Duodenal mucosa (tissue), 2 donors: ENCODE measurements at regions not wholly inside any gene's neighbourhood (a gene's known extent, or its start where the extent isn't known, plus 50 kb on each side); places are given as distances from the start of the nearest gene placed in this dataset.

Source experiments
- H3K27ac ChIP-seq: one replicate; pipeline ENCODE4 v1.7.0; 2013; ENCODE audit warnings: low read depth, low read length
- H3K27me3 ChIP-seq, 2 donors: one replicate each; pipeline ENCODE4 v1.7.0; 2013; ENCODE audit warnings: low read length in 2 of 2, control low read depth in 1 of 2; ENCODE audit not compliant: insufficient read depth in 2 of 2, control insufficient read depth in 1 of 2
- H3K36me3 ChIP-seq, 2 donors: one replicate each; pipeline ENCODE4 v1.7.0; 2013; ENCODE audit warnings: low read length in 2 of 2, control low read depth in 1 of 2; ENCODE audit not compliant: insufficient read depth in 2 of 2, control insufficient read depth in 1 of 2
- H3K4me1 ChIP-seq, 2 donors: one replicate each; pipeline ENCODE4 v1.7.0; 2013; ENCODE audit warnings: low read length in 2 of 2, control low read depth in 1 of 2; ENCODE audit not compliant: insufficient read depth in 2 of 2, control insufficient read depth in 1 of 2
- H3K4me3 ChIP-seq, 2 donors: one replicate each; pipeline ENCODE4 v1.7.0; 2013; ENCODE audit warnings: low read length in 2 of 2, low read depth in 1 of 2
- H3K9ac ChIP-seq, 2 donors: one replicate each; pipeline ENCODE4 v1.7.0; 2013; ENCODE audit warnings: low read length in 2 of 2, low read depth in 1 of 2
- H3K9me3 ChIP-seq, 2 donors: one replicate each; pipeline ENCODE4 v1.7.0; 2013; ENCODE audit warnings: low read length in 2 of 2, control low read depth in 1 of 2; ENCODE audit not compliant: control insufficient read depth in 1 of 2

DNA sequence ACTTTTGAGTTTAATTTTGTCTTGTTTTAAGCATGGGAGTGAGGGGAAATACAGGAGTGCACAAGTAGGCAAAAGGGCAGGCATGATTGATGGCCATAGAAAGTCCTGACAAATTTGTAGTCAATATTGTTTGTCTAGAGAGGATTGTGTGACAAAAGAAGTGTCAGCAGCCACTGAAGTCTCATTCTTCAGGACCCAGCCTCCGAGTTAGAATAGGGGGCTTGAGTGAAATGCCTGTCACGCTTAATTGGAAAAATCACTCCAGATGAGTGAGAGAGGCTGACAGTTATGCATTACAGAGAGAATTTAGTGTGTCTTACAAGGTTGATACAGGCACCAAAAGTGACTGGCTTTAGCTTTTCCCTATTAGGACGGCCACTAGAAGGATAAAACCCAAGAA, 81.9 kb upstream of the RPS23 start:
- Histone ChIP-seq H3K9ac (no peak overlapping the region), H3K36me3 (no peaks in the 10 kb centered on the region), H3K27me3 (no peaks in the 10 kb centered on the region), H3K27ac (no peak overlapping the region), H3K9me3 (no peaks in the 10 kb centered on the region), H3K4me1 (peaks cover 4 to 12% of the 10 kb centered on the region in 2 donors), H3K4me3 (no peak overlapping the region)

DNA sequence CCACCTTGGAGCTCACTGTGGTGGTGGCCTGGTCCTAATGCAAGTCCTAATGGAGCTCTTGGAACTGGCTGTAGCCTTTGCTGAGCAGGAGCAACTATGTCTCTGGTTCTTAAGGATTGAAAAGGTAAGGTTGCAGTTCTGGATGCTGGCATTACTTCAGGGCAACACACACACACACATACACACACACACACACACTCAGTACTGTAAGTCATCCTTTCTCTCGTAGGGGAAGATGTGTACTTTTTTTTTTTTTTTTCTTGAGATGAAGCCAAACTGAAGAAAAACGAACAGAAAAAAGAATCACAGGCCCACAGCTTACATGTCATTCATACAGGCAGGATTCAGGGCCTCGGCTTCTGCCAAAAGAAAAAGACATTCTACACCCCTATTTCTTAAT, 81.1 kb upstream of the RPS23 start:
- H3K27ac ChIP-seq, result no peak overlapping the region
- no peaks in the 10 kb centered on the region for H3K27me3 ChIP-seq
- H3K36me3 ChIP-seq, result no peaks in the 10 kb centered on the region
- no peaks in the 10 kb centered on the region for H3K9me3 ChIP-seq
- no peak overlapping the region for H3K4me3 ChIP-seq
- no peak overlapping the region for H3K9ac ChIP-seq
- H3K4me1 ChIP-seq, result peaks cover 4 to 12% of the 10 kb centered on the region in 2 donors

DNA sequence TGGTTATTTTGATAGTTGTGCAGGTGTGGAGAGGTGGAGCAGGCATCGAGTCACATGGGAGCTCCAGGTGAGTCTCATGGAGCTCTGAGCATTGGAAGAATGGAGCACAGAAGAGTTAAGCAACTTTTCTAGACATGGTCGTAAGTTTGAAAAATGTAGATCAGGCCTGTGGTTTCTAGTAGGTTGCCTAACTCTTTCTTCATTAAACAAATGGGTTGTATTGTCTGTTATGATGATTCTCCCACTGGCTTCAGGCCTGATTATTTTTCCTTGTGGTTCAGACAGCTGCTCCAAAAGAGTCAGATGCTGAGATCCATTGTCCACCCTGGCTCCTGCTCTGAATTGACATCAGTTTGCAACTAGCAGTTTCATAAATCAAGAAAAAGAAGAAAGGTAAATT, 80.3 kb upstream of the RPS23 start:
- Histone ChIP-seq H3K27me3 (no peaks in the 10 kb centered on the region), H3K27ac (no peak overlapping the region), H3K9ac (no peak overlapping the region), H3K36me3 (no peaks in the 10 kb centered on the region), H3K4me3 (no peak overlapping the region), H3K9me3 (no peaks in the 10 kb centered on the region), H3K4me1 (peaks cover 4 to 12% of the 10 kb centered on the region in 2 donors)

DNA sequence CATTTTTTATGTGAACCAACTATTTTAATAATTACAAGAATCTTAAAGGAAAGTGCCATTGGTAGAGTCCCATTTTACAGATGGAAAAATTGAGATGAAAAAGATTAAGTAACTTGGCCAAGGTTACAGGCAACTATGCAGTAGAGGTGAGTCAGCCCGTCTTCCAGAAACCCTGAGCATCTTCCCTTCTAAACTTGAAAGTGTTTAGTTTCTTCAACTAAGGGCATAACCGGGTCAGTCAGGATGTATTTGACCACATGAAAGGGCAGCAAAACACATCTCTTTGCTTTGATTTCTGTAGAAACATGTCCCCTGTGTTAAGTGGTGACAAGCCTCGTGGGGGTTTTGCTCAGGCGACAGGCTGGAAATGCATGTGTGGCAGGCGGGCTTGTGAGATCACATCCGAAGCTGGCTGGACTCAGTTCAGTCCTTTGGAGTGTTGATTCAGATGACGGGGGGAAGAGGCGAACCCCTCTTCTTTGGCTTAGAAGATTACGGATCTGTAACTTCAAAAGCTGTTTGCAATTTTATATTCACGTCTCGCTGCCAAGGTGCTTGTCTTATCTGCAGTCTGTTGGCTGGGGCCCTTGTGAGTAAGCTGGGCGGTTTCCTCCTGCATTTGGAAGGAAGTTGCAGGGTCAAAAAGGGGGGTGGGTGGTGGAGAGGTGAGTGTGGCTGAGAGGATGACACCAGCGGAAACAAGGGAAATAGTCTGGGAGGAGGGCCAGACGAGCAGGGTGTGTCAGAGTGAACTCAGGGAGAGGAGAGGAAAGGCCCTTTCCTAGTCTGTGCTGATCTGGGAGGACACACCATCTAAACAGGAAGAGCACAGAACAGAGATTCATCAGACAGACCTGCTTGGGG, 78.9 kb upstream of the RPS23 start:
- Histone ChIP-seq H3K9ac (no peak overlapping the region), H3K4me1 (peaks cover 6 to 18% of the 10 kb centered on the region in 2 donors), H3K4me3 (peak overlapping the region in 1 of 2 donors; percentile 24), H3K27ac (no peak overlapping the region), H3K36me3 (no peaks in the 10 kb centered on the region), H3K9me3 (no peaks in the 10 kb centered on the region), H3K27me3 (no peaks in the 10 kb centered on the region)

DNA sequence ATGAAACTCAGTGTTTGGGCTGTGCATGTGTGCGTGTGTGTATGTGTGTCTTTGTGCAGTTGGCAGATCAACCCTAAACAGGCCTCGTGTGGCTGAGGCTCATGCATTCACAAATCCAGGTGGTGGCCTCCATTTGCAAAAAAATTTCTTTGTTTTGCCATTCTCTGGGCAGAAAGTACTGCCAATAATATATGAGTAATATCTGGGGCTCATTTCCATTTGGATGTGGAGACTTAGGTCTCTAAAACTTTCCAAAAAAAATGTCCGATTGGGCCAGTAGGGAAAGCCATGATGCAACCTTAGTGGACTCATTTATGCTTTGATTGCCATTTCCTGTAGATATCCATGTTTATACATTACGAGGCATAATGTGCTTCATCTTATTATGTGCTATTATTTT, 77.9 kb upstream of the RPS23 start:
- H3K9me3 ChIP-seq, result no peaks in the 10 kb centered on the region
- no peak overlapping the region for H3K4me3 ChIP-seq
- H3K36me3 ChIP-seq, result no peaks in the 10 kb centered on the region
- no peak overlapping the region for H3K9ac ChIP-seq
- H3K4me1 ChIP-seq, result peaks cover 7 to 18% of the 10 kb centered on the region in 2 donors
- no peaks in the 10 kb centered on the region for H3K27me3 ChIP-seq
- no peak overlapping the region for H3K27ac ChIP-seq

DNA sequence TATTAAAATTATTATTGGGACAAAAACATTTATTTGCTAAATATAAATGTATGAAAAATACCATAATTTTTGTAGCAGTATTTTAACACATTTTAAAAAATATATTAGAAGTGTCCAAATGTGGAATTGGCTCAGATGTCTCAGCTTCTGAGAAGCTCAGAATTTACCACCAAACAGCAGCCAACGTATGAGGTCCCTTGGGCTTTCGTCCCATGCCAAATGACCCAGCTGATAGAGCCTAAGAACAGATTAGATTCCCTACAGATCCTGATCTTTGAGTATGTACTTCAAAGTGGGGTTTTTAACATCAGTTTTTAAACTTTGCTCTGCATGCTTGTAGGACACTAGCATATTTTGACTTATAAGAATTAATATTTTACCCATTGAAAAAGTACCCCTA, 77.3 kb upstream of the RPS23 start:
- Histone ChIP-seq H3K4me3 (no peak overlapping the region), H3K9me3 (no peaks in the 10 kb centered on the region), H3K27ac (no peak overlapping the region), H3K27me3 (no peaks in the 10 kb centered on the region), H3K36me3 (no peaks in the 10 kb centered on the region), H3K9ac (no peak overlapping the region), H3K4me1 (peaks cover 7 to 18% of the 10 kb centered on the region in 2 donors)

DNA sequence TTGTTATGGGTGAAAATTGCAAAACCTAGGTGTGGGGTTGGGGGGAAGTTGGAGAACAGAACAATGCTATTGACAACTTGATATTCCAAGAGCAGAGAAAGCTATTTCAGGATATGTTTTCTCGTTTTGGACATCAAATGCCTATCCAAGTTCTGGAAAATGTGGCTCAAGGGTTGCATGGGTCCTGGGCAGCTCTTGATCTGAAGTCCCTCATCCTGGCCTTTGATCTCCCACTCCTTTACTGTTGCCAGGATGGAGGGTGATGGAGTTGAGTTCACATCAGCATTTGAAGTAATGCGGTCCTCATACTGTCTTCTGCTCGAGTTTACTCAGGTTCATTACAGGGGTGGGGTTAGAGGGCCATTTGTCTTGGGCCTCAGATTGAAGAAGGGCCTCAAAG, 76.9 kb upstream of the RPS23 start:
- H3K36me3 ChIP-seq, result no peaks in the 10 kb centered on the region
- no peak overlapping the region for H3K27ac ChIP-seq
- H3K4me3 ChIP-seq, result no peak overlapping the region
- no peaks in the 10 kb centered on the region for H3K9me3 ChIP-seq
- H3K9ac ChIP-seq, result no peak overlapping the region
- H3K27me3 ChIP-seq, result no peaks in the 10 kb centered on the region
- peaks cover 7 to 18% of the 10 kb centered on the region in 2 donors for H3K4me1 ChIP-seq

DNA sequence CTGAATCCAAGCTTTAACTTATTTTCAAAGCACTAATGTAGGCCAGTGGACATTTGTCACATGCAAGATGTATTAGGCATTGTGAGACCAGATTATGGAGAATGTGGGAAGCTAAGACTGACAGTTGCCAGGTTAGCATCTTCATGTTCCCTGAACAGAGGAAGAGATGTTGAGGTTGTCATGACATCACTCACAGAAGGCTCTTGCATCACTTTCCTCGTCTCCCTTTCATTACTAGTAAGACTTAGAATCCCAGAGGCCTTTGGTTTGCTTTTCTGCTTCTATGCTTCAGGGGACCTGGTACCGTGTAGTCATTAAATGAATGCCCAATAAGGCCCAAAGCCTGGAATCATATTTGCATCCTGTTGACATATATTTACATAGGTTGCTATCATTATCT, 76.4 kb upstream of the RPS23 start:
- no peaks in the 10 kb centered on the region for H3K27me3 ChIP-seq
- no peak overlapping the region for H3K9ac ChIP-seq
- H3K4me1 ChIP-seq, result peaks cover 7 to 18% of the 10 kb centered on the region in 2 donors
- H3K4me3 ChIP-seq, result no peak overlapping the region
- no peak overlapping the region for H3K27ac ChIP-seq
- no peaks in the 10 kb centered on the region for H3K36me3 ChIP-seq
- H3K9me3 ChIP-seq, result no peaks in the 10 kb centered on the region

DNA sequence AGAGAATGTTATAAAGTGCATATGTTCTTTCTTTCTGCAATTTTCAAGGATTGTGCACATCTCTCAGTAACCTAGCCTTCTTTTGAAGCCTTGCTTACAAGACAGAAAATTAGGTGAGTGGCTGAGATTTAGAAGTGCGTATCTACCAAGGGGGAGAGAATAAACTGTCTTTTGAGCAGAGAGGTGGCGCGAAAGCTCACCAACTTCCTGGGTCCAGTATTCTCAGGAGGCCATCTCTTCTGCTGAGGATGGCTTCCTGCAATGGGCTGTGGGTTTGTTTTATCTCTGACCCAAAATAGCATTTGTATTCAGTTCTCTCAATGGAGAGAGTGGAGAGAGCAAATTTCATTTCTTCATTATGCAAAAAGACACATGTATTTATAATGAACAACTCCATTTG, 75.4 kb upstream of the RPS23 start:
- H3K9ac ChIP-seq, result no peak overlapping the region
- H3K27ac ChIP-seq, result no peak overlapping the region
- H3K36me3 ChIP-seq, result no peaks in the 10 kb centered on the region
- H3K4me3 ChIP-seq, result no peak overlapping the region
- no peaks in the 10 kb centered on the region for H3K9me3 ChIP-seq
- H3K27me3 ChIP-seq, result no peaks in the 10 kb centered on the region
- peaks cover 7 to 18% of the 10 kb centered on the region in 2 donors for H3K4me1 ChIP-seq

DNA sequence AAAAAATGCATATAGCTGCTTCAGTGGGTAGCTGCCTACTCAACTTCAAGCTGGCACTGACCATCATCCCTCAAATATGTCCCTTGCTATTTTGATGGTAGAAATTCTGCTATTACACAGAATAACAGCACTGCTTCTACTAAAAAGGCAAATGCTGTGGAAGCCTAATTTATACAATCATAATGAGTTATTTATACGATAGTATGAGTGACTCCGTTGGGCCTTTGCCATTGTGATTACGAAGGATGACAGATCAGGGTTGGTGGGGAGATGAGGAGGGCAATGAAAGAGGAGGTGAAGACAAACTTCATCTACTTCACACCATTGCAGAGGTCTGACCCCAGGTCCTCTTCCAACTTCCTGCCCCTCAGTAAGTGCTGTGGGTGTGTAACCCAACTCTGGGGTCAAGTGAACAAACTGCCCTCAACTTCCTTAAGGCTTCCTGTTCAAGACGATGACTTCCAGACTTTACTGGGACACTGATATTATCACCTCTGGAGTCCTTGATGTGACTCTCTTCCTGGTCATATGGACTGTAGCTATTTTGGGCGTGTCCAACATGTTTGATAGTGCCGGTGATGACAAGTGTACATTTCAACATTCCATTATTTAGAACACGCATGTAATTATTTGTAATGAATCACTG, 74.1 kb upstream of the RPS23 start:
- Histone ChIP-seq H3K4me3 (no peak overlapping the region), H3K9ac (no peak overlapping the region), H3K27ac (no peak overlapping the region), H3K9me3 (no peaks in the 10 kb centered on the region), H3K27me3 (no peaks in the 10 kb centered on the region), H3K4me1 (peaks cover 3 to 10% of the 10 kb centered on the region in 2 donors), H3K36me3 (no peaks in the 10 kb centered on the region)
